ENCODE measurements at regions not wholly inside any gene's neighbourhood (a gene's known extent, or its start where the extent isn't known, plus 50 kb on each side); places are given as distances from the start of the nearest gene placed in this dataset.

DNA sequence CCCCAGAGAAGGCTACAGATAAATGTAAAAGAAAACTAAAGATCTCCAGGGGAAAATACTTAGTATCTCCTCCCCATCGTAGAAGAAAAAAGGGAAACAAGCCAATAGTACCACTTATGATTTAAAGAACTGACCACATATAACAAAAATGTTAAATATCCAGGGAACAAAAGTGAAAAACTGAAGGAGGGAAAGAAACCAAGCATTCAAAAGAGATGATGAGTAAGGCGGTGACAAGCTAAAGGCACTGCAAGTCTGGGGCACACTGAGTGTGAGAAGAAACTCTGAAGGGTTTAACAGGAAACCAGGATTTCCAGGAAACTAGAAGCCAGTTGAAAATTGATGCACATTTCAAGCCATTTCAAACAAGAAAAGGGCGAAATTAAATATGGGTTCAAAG lies 226.3 kb downstream of the AHR start:
- no peak for DNase-seq (ENCODE audit: insufficient read length)
- TF ChIP-seq POLR2A (IDR thresholded peaks at IDR 0.05; ENCODE audit: low read depth, low read length) (no peak), TAF1 (IDR thresholded peaks at IDR 0.05; ENCODE audit: borderline replicate concordance, low read depth, low read length) (no peak), POLR2AphosphoS5 (IDR thresholded peaks at IDR 0.05; ENCODE audit: low read depth, low read length) (no peak)
- FAIRE-seq: no peak

GRCh38 chr7:17526621-17527020 lies 228.2 kb downstream of the AHR start:
- no peak for TF ChIP-seq TAF1 (IDR thresholded peaks at IDR 0.05; ENCODE audit: borderline replicate concordance, low read depth, low read length)
- TF ChIP-seq POLR2A (IDR thresholded peaks at IDR 0.05; ENCODE audit: low read depth, low read length): no peak
- TF ChIP-seq POLR2AphosphoS5 (IDR thresholded peaks at IDR 0.05; ENCODE audit: low read depth, low read length): no peak
- FAIRE-seq (no peak), DNase-seq (ENCODE audit: insufficient read length) (no peak)

DNA sequence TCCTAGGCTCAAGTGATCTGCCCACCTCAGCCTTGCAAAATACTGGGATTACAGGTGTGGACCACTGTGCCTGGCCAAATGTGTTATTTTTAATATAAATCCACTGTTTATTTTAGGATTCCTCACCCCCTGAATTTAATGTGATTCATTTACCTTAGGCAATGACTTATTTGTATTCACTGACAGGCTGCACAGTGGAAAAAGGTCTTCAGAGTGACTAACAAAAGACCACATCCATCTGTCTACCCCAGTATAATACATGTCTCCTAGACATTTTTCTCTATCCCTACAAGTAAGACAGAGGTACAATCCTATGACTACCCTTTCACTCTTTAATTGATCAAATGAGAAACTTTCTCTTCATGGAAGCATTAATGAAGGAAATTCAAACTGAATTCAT lies 230.2 kb downstream of the AHR start:
- DNase-seq (ENCODE audit: insufficient read length) (no peak), FAIRE-seq (no peak)
- no peak for TF ChIP-seq POLR2A (IDR thresholded peaks at IDR 0.05; ENCODE audit: low read depth, low read length)
- TF ChIP-seq TAF1 (IDR thresholded peaks at IDR 0.05; ENCODE audit: borderline replicate concordance, low read depth, low read length): no peak
- TF ChIP-seq POLR2AphosphoS5 (IDR thresholded peaks at IDR 0.05; ENCODE audit: low read depth, low read length): no peak

DNA sequence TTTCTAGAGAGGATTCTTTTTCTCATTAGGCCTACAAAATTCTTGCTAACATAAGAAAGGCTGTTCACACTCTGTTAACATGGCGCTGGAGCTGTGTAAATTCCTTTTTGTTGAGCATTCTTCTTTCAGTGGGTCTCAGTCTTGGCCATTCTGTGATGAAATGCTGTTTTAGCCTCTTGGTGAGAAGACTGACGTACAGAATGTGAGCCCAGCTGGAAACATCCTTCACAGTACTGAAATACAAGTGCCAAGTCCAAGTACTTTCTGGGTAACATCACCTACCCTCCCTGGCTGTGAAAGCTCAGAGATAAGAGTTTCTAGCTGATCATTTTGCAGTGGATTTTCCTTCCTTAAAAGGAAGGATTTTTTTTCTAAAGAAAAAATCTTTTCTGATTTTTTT lies 231.8 kb downstream of the AHR start:
- TF ChIP-seq TAF1 (IDR thresholded peaks at IDR 0.05; ENCODE audit: borderline replicate concordance, low read depth, low read length) (no peak), POLR2AphosphoS5 (IDR thresholded peaks at IDR 0.05; ENCODE audit: low read depth, low read length) (no peak), POLR2A (IDR thresholded peaks at IDR 0.05; ENCODE audit: low read depth, low read length) (no peak)
- peak; percentile 42 for FAIRE-seq
- no peak for DNase-seq (ENCODE audit: insufficient read length)

- no peak for TF ChIP-seq POLR2AphosphoS5 (IDR thresholded peaks at IDR 0.05; ENCODE audit: low read depth, low read length)
- no peak for TF ChIP-seq POLR2A (IDR thresholded peaks at IDR 0.05; ENCODE audit: low read depth, low read length)
- no peak for TF ChIP-seq TAF1 (IDR thresholded peaks at IDR 0.05; ENCODE audit: borderline replicate concordance, low read depth, low read length)
- DNase-seq (ENCODE audit: insufficient read length): no peak
- FAIRE-seq: peak; percentile 50
Observed at GRCh38 chr7:17530741-17531421, 232.4 kb downstream of the AHR start.

DNA sequence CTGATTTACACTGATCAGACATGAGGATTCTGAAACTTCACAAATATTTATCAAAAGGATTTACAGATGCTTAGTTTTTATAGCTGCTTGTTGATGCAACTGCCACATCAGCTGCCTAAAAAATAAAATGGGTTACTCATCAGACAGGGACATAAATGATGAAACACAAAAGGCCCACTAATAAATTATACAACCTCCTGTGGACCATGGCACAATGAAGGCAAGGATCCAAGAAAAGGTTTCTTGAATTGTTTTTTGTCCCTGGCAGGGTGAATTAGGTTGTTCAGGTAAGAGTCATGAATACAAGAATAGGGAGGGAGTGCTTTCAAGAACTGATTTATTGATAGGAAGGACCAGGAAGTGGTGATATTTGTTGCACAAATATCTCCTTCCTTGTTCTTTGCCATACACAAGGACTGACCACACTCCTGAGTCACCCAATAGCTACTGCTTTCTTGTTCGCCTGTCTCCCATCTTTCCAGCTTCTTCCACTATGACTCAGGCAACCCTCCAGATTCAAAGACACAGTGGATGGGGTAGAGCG lies 234.5 kb downstream of the AHR start:
- FAIRE-seq: no peak
- no peak for DNase-seq (ENCODE audit: insufficient read length)
- no peak for TF ChIP-seq POLR2AphosphoS5 (IDR thresholded peaks at IDR 0.05; ENCODE audit: low read depth, low read length)
- no peak for TF ChIP-seq TAF1 (IDR thresholded peaks at IDR 0.05; ENCODE audit: borderline replicate concordance, low read depth, low read length)
- no peak for TF ChIP-seq POLR2A (IDR thresholded peaks at IDR 0.05; ENCODE audit: low read depth, low read length)

DNA sequence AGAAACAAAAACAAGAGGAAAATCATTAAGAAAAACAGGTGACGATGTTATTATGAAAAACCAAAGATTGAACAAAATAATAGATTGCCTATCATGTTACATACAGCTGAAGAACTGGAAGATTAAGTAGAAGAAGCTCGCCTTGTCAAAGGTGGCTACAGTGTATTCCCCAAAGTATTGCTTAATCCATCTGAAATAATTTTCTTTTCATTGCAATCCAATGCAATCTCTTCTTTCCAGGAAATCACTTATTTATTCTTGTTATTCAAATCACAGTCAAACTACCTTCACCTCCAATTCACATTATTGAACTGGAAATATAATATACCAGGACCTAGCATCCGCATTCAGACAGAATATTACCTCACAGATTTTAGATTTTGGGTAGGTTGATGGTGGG lies 235.9 kb downstream of the AHR start:
- FAIRE-seq (no peak), DNase-seq (ENCODE audit: insufficient read length) (no peak)
- TF ChIP-seq POLR2AphosphoS5 (IDR thresholded peaks at IDR 0.05; ENCODE audit: low read depth, low read length) (no peak), TAF1 (IDR thresholded peaks at IDR 0.05; ENCODE audit: borderline replicate concordance, low read depth, low read length) (no peak), POLR2A (IDR thresholded peaks at IDR 0.05; ENCODE audit: low read depth, low read length) (no peak)

GRCh38 chr7:17535776-17536175 lies 237.3 kb downstream of the AHR start:
- TF ChIP-seq POLR2AphosphoS5 (IDR thresholded peaks at IDR 0.05; ENCODE audit: low read depth, low read length) (no peak), POLR2A (IDR thresholded peaks at IDR 0.05; ENCODE audit: low read depth, low read length) (no peak), TAF1 (IDR thresholded peaks at IDR 0.05; ENCODE audit: borderline replicate concordance, low read depth, low read length) (no peak)
- DNase-seq (ENCODE audit: insufficient read length) (no peak), FAIRE-seq (no peak)

DNA sequence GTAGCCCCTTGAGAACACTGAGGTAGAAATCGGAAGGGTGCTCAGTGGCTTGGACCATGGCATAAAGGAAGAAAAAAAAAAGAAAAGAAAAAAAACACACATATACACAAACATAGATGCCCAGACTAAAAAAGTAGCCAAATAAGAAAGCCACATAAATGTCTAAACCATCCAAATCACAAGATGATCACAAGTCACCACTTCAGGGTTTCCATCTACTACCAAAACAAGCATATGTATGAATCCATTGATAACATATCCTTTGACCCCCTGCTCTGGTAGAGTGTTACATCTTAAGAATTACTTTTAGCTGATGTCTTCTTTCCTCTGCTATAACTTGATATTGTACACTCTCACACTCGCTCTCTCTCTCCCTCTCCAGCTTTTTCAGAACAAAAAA lies 245.9 kb downstream of the AHR start:
- FAIRE-seq (no peak), DNase-seq (ENCODE audit: insufficient read length) (no peak)
- no peak for TF ChIP-seq TAF1 (IDR thresholded peaks at IDR 0.05; ENCODE audit: borderline replicate concordance, low read depth, low read length)

DNA sequence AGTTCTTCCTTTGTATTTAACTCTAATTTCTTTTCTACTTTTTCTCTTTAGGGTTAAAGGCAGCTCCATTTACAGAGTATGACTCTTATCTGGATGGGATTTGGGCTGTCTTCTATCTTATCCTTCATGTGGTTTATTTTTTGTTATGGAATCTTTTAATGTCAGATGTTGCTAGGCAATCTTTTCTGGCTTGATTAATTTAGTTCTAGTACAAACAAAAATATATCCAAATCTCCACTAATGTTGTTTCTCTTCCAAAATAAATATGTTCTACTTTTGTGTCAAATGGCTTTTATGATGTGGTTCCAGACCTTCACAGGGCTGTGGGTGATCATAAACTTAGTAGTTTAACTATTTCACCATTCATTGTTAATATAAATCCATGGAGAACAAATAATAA lies 246.9 kb downstream of the AHR start:
- DNase-seq (ENCODE audit: insufficient read length) (no peak), FAIRE-seq (no peak)
- TF ChIP-seq POLR2AphosphoS5 (IDR thresholded peaks at IDR 0.05; ENCODE audit: low read depth, low read length) (no peak), POLR2A (IDR thresholded peaks at IDR 0.05; ENCODE audit: low read depth, low read length) (no peak)

- FAIRE-seq (no peak), DNase-seq (ENCODE audit: insufficient read length) (no peak)
- TF ChIP-seq POLR2A (IDR thresholded peaks at IDR 0.05; ENCODE audit: low read depth, low read length) (no peak), TAF1 (IDR thresholded peaks at IDR 0.05; ENCODE audit: borderline replicate concordance, low read depth, low read length) (no peak), POLR2AphosphoS5 (IDR thresholded peaks at IDR 0.05; ENCODE audit: low read depth, low read length) (no peak)
Observed at GRCh38 chr7:17546189-17546588, 247.7 kb downstream of the AHR start.

DNA sequence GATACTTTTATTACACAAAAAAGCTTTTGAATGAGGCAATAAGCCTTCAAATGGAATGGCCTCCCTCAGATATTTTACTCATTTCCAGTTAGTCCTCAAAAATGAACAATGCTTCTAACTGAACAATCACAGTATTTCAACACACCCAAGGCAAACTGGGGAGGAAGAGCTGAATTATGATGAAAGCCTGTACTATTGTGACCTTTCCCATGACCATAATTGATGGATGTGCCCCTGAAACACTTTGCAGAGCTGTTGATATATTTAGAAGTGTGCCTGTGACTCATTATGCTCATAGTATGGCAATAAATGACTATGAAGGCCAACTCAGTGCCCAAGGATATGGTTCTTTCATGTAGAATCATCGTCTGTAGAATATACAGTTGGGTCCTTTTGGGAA lies 248.1 kb downstream of the AHR start:
- TF ChIP-seq POLR2A (IDR thresholded peaks at IDR 0.05; ENCODE audit: low read depth, low read length) (no peak), POLR2AphosphoS5 (IDR thresholded peaks at IDR 0.05; ENCODE audit: low read depth, low read length) (no peak), TAF1 (IDR thresholded peaks at IDR 0.05; ENCODE audit: borderline replicate concordance, low read depth, low read length) (no peak)
- DNase-seq (ENCODE audit: insufficient read length) (no peak), FAIRE-seq (peak; percentile 65)
